ENCODE measurements at regions not wholly inside any gene's neighbourhood (a gene's known extent, or its start where the extent isn't known, plus 50 kb on each side); places are given as distances from the start of the nearest gene placed in this dataset.

GRCh38 chr1:29664711-29665110 lies 428.4 kb downstream of the PTPRU start:
- DNase-seq (ENCODE audit: low read depth) = no peak
- in situ Hi-C loops (cut with HindIII; ENCODE audit: low sequenced_read_pairs) = no loop called here

GRCh38 chr1:29658688-29659087 lies 422.4 kb downstream of the PTPRU start:
- in situ Hi-C loops (cut with HindIII; ENCODE audit: low sequenced_read_pairs) = no loop called here
- no peak for TF ChIP-seq CTCF (IDR thresholded peaks at IDR 0.05; ENCODE audit: low read depth, low read length, missing control alignments)
- no peak for DNase-seq (ENCODE audit: low read depth)
- no peak overlapping the region for H3K4me3 ChIP-seq (ENCODE audit: low read depth, low read length)

More at GRCh38 chr1:29664711-29665110, 428.4 kb downstream of the PTPRU start:
- no peak for TF ChIP-seq CTCF (IDR thresholded peaks at IDR 0.05; ENCODE audit: low read depth, low read length, missing control alignments)
- no peak overlapping the region for H3K4me3 ChIP-seq (ENCODE audit: low read depth, low read length)

GRCh38 chr1:29657816-29658215 lies 421.5 kb downstream of the PTPRU start:
- DNase-seq (ENCODE audit: low read depth) = no peak
- no peak for TF ChIP-seq CTCF (IDR thresholded peaks at IDR 0.05; ENCODE audit: low read depth, low read length, missing control alignments)
- in situ Hi-C loops (cut with HindIII; ENCODE audit: low sequenced_read_pairs) = no loop called here
- no peak overlapping the region for H3K4me3 ChIP-seq (ENCODE audit: low read depth, low read length)

GRCh38 chr1:29655945-29656850 lies 419.9 kb downstream of the PTPRU start:
- in situ Hi-C loops (cut with HindIII; ENCODE audit: low sequenced_read_pairs) = no loop called here
- TF ChIP-seq CTCF (IDR thresholded peaks at IDR 0.05; ENCODE audit: low read depth, low read length, missing control alignments) = peak; percentile 64
- no peak overlapping the region for H3K4me3 ChIP-seq (ENCODE audit: low read depth, low read length)
- no peak for DNase-seq (ENCODE audit: low read depth)

GRCh38 chr1:29655145-29655544 lies 418.8 kb downstream of the PTPRU start:
- in situ Hi-C loops (cut with HindIII; ENCODE audit: low sequenced_read_pairs) = no loop called here
- no peak overlapping the region for H3K4me3 ChIP-seq (ENCODE audit: low read depth, low read length)
- DNase-seq (ENCODE audit: low read depth) = no peak
- no peak for TF ChIP-seq CTCF (IDR thresholded peaks at IDR 0.05; ENCODE audit: low read depth, low read length, missing control alignments)

- no peak for TF ChIP-seq CTCF (IDR thresholded peaks at IDR 0.05; ENCODE audit: low read depth, low read length, missing control alignments)
- no peak for DNase-seq (ENCODE audit: low read depth)
- in situ Hi-C loops (cut with HindIII; ENCODE audit: low sequenced_read_pairs) = no loop called here
- H3K4me3 ChIP-seq (ENCODE audit: low read depth, low read length) = no peak overlapping the region
Measured at GRCh38 chr1:29653886-29654450, 417.6 kb downstream of the PTPRU start.
